ENCODE measurements at regions not wholly inside any gene's neighbourhood (a gene's known extent, or its start where the extent isn't known, plus 50 kb on each side); places are given as distances from the start of the nearest gene placed in this dataset.

DNA sequence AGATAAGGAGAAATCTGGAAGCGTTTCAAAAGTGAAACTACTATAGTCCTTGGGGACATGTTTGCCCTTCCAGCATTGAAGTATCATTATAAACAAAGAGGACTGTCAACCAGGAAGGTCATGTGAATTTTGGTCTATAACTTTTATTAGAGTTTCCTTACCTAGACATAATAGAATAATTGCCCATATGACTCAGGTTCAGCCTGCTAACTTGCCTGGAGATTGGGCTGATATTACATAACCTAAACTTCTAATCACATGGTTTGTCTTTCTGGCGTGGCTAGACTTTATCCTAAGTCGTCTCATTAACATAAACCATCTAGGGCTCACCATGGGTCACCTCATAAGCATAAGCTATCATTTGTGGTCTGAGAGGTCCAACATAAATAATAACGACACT is 775.9 kb downstream of the CENPC start:
- TF ChIP-seq POLR2AphosphoS5 (IDR thresholded peaks at IDR 0.05) (no peak), POLR2A (IDR thresholded peaks at IDR 0.05) (no peak)
